ENCODE measurements at regions not wholly inside any gene's neighbourhood (a gene's known extent, or its start where the extent isn't known, plus 50 kb on each side); places are given as distances from the start of the nearest gene placed in this dataset.
"Not testable (repeated sequence)": the region's sequence is repeated elsewhere in the genome, so short reads cannot be mapped to it uniquely, and the experiment has no call there.

DNA sequence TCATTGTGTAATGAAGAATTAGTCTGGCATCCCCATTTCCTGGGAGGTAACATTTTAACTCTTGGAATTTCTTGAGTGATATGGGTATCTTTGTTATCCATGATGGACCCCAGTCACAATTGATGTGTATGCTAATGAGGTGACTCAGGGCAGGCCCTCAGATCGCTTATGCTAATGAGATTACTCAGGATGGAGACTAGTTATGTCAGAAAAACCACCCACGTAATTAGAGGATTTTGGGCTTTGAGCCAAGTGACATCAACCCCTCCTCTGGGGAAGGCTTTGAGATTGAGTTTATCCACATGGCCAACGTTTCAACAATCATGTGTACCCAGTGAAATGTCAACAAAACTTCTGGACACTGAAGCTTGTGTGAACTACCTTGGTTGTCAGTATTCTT lies 772.7 kb downstream of the STPG2 start:
- DNase-seq, result no peak

DNA sequence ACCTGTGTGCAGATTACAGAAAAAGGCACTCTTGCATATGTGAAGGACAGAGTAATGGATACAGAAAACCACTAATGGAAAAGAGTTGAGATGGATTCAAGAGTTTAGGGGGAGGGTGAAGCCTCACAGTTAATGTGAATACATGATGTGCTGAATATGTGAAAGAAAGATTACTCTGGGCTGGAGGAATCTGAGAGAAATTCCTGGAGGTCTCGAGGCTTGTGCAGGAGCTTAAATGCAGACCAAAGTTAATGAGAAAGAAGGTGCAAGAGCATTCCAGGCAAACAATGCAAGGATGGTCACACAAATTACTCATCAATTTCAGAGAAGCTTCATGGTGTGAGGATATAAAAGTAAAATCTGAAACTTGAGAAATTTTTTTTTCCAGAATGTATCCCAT lies 768.8 kb downstream of the STPG2 start:
- no peak for DNase-seq

DNA sequence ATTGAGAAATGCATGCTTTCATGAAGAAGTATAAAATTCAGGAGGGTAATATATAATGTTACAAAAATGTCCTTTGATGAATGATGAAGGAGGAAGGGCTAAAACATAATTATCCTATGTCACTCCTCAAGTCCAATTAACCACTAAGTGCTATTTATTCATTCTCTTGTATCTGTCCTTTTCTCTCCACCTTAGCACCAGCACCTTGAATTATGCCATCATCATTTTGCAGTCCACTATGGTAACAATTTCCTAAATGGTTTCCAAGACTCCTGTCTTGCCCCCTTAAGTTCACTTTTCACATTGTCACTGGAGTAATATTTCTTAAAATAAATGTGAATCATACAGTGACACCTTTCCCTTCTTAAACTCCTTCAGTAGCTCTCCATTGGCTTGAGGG lies 756.3 kb downstream of the STPG2 start:
- DNase-seq, result no peak

DNA sequence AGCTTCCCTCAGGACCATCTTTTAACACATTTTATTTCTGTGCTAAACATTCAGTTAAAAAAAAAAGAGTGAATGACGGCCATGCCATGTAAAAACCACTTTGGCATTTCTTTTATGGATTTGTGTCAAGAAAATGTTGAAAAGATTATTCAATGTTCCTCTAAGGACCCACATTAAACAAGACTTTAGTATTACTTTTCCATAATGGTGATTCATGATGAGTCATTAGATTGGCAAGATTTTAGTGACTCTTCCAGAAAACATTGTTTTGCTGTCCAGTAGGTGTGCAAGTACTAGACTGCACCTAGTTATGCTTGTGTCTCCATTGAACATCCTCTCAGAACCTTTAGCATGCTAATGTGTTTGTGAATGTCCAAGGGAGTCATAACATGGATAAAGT lies 748.6 kb downstream of the STPG2 start:
- DNase-seq, result no peak

DNA sequence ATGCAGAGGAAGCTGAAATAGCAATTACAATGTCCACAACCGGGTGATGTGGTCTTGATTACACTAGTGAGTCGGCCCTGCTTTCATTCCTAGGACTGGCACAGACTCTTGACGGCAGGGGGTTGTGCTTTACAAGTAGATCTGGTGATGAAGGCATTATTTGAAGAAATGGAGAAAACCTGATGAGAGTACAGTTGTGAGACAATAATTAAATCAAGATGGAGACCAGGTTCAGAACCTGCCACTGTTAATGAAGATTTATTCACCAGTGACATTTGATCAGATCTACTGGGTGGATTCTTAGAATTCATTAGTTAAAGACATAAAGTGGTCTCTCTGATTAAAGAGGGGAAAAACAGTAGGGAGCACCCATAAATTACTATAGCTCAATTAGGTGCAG lies 747.2 kb downstream of the STPG2 start:
- no peak for DNase-seq

DNA sequence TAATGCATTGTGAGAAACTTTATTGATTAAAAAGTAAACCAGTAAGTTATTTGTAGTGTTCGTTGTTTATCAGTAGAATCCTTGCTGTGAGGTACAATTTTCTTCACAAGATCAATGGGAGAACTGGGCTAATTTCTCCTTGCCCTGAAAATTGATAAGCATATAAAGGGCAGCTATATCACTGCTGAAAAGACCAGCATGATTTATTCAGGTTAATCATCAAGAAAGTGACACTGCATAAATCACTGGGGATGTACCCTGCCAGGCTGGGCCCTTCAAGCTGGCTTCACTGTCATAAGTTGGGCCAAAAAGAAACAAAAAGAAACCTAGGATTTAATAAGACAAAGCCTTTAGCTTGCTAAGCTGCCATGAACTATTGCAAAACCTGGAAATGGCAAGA lies 746.7 kb downstream of the STPG2 start:
- no peak for DNase-seq

DNA sequence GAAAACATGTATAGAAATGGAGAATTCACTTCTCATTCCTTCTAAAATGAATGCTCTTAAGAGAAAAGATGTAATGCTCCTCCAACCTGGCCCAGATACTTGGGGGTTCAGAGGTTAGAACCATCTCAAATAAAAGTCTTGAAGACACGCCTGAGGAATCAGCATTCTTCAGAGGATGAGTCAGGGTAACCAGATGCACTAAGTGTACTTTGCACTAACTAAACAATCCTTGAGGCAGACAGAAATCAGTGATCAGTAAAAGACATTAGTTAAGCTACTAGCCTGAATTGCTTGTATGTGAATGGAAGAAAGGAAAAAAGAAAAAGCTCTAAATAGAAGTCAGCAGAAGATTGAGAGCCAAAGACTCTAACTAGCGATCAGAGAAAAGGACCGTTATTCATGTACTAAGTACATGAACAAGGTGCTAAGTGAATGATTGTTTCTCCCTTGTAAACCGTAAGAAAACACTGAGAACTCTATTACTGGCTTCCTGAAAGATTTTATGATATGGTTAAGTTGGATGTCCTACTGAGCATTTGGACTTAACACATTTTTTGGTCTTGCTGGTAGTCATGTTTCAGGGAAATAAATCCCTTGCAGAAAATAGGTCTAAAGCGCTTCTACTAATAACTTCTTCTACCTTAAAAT lies 738.3 kb downstream of the STPG2 start:
- DNase-seq, result no peak

DNA sequence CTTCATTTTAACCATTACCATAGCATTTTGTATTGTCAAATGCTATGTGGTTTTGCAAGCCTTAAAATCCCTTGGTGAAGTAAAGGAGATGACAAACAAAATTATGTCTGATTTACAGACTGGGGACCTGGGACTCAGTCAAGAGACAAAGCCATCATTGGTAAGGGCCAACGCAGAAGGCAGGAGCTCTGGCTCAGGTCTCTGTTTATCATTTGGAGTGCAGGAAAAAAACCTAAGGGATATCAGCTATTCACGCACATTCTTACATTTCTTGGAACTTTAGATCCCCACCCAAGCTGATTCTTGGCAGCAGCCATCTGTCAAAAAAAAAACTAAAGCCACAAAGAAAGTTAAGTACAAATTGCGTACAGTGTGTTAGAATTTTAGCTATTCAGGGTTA lies 731.9 kb downstream of the STPG2 start:
- peak; percentile 9 to 61 (median 31) for DNase-seq

DNA sequence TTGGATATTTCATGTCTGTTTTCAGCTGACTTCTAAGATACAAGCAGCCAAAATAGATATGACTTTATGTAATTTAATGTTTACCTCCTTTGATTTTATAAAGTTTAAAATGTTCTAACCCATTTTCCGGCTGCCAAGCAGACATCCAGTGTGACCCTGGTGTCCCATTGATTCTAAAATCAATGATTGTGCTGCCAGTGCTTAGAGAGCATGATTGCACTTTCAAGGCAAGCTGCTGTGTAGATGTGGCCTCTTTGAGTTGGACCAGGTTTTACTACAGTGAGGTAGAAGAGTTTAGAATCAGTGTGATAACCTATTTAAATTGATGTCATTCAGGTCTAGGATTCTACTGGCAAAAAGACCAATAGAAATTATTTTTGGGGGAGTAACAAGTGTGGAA lies 730.9 kb downstream of the STPG2 start:
- peak in 1 of 3 donors; percentile 8 for DNase-seq

DNA sequence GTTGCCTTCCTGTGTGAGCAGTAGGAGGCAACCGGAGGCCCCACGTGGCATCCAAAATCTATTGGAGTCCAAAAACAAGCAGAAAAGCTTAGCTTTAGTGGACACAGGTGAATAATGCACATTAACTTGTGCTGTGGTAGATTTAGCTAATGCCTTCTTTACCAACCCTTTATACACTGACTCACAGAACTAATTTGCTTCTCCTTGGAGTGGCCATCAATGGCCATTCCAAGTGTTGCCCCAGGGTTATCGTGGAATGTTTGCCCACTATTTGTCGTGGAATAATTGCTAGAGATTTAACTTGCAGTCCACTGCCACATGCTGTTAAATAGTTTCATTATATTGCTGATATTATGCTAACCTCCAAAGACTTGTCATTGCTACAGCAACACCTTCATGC lies 729.1 kb downstream of the STPG2 start:
- DNase-seq, result no peak

DNA sequence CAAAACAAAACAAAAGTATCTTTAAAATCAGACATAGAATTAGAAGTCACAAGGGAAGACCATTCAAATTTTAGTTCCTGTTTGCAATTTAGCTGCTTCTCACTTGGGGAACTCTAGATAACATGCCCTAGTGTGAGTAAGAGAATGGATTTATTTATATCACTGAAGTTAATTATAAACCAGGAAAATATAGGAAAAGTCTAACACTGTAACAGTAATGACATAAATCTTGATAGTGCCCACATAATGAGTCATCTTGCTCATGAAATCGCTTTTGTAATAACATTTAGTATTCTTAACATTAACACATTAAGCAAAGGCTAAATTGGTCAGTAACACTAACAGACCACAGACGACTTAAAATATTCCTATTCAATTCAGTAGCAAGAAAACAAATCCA lies 710.7 kb downstream of the STPG2 start:
- no peak for DNase-seq

- DNase-seq, result not testable (repeated sequence)
These were observed 705.1 kb downstream of the STPG2 start for GRCh38 chr4:97437998-97438705.

- no peak for DNase-seq
These were observed 690.1 kb downstream of the STPG2 start for GRCh38 chr4:97453186-97453585.

GRCh38 chr4:97457253-97457652 lies 686.0 kb downstream of the STPG2 start:
- DNase-seq, result no peak

DNA sequence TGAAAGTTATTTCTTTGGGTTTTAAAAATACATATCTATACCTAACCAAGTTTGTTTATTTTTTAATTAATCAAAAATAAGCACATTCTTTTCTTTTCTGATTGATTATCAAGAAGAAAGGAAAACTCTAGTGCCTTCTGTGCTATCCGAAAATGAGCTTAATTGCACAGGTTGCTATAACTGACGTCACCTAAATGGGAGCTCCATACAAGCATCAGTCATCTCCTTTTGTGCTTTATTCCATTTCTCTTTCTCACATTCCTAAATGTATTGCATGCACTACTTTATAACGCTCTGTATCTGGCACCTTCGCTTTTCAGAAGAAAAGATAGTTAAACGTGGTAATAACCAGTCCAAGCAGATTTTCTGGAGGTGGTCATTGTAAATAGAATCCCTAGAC lies 675.0 kb downstream of the STPG2 start:
- DNase-seq, result no peak

DNA sequence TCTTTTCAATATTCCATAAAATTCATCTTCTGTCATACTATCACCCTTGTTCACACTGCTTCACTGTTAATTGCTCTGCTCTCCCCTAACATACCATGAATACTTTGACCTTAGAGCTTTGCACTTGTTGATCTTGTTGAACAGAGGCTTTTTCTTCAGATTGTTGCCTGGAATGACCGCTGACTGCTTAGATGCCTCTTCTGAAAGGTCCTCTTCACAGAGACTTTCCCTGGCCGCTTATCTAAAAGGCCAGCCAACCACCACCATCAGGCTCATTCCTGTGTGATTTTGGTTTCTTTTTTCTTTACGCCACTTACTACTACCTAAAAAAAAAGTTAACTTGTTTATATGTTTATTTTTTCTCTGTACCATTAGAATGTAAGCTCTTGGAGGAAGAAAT lies 667.7 kb downstream of the STPG2 start:
- no peak for DNase-seq

- no peak for DNase-seq
These were observed 665.3 kb downstream of the STPG2 start for GRCh38 chr4:97477974-97478373.

GRCh38 chr4:97479388-97479787 lies 663.9 kb downstream of the STPG2 start:
- DNase-seq, result no peak

DNA sequence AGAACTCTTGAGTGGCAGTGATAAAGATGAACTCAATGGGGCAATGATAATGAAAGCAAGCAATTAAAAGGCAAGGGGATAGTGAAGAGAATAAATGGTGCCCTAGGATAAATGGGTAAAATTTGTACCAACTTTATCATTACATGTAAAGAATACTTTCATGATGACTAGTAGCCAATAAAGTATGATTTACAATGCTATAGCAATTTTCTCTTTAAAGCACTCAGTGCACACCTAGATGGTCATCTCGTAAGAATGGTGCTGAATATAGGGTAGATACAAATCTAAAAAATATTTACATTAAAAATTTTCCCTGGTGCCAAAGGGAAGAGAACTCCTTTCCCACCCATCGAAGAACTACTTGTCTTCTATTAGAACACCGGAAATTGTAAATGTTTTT lies 651.4 kb downstream of the STPG2 start:
- no peak for DNase-seq

- no peak for DNase-seq
These were observed 649.3 kb downstream of the STPG2 start for GRCh38 chr4:97493815-97494518.

- DNase-seq, result no peak
These were observed 646.9 kb downstream of the STPG2 start for GRCh38 chr4:97496298-97496873.

DNA sequence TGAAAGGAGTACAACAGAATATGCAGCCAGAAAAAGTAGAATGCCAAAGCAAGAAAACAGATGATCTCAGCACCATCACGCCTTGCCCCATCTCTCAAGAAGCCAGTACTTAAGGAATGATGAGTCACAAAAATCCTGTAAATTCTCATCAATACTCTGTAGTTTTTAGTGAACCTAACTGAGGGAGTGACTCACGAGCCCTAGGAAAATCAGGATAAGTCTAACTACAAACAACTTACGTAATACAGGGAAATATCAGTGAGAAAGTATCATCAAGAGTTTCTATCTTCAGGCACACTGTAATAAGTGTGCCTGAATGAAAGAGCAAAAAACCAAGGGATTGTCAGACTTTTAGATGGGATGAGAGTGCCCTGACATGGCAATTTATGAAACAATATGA lies 644.4 kb downstream of the STPG2 start:
- DNase-seq, result peak in 1 of 3 donors; percentile 2

GRCh38 chr4:97500423-97500822 lies 642.9 kb downstream of the STPG2 start:
- DNase-seq, result no peak

All from muscle of back (tissue), 3 donors.